Amygdala (tissue), 56 donors: ENCODE measurements at regions not wholly inside any gene's neighbourhood (a gene's known extent, or its start where the extent isn't known, plus 50 kb on each side); places are given as distances from the start of the nearest gene placed in this dataset.
"Not testable (repeated sequence)": the region's sequence is repeated elsewhere in the genome, so short reads cannot be mapped to it uniquely, and the experiment has no call there.

ENCODE experiments used
- DNase-seq, 56 donors: peaks; one replicate each; lab custom pipeline; 2025; lab: John Stamatoyannopoulos, UW

- no peak for DNase-seq
These were observed 111.5 kb upstream of the KITLG start for GRCh38 chr12:88691811-88692210.

- DNase-seq: no peak
These were observed 104.3 kb upstream of the KITLG start for GRCh38 chr12:88684610-88685009.

GRCh38 chr12:88684170-88684569 lies 103.9 kb upstream of the KITLG start:
- no peak for DNase-seq

- DNase-seq: no peak
These were observed 103.4 kb upstream of the KITLG start for GRCh38 chr12:88683628-88684027.

DNA sequence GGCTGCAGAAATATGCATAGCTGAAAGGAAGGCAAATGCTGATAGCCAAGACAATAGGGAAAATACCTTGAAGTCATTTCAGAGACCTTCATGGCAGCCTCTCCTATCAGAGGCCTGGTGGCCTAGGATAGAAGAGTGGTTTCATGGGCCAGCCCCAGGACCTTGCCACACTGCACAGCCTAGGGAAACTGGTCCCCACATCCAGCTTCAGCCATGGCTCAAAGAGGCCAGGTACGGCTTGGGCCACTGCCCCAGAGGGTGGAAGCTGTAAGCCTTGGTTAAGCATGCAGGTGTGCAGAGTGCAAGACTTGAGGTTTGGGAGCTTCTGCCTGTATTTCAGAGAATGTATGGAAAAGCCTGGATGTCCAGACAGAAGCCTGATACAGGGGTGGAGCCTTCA lies 101.0 kb upstream of the KITLG start:
- DNase-seq: no peak

DNA sequence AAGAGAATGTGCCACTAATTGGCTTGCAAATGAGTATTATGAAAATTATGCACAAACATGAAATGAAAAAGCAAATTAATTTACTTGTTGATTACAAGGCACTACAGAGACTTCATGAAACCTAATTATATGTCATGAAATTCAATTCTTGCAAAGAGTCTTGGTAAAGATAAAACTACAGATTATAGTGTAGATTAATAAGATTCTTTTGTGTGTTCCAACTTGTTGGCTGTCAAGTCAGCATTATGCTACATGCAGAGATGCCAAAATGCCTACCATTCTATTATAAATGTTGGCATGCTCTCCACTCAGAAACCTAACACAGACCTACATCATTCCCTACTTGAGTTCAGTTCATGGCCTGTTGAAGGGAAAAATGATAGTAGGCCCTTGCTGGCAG lies 97.2 kb upstream of the KITLG start:
- DNase-seq: no peak

- not testable (repeated sequence) for DNase-seq
These were observed 87.3 kb upstream of the KITLG start for GRCh38 chr12:88667615-88668014.

- no peak for DNase-seq
These were observed 84.8 kb upstream of the KITLG start for GRCh38 chr12:88665071-88665470.

DNA sequence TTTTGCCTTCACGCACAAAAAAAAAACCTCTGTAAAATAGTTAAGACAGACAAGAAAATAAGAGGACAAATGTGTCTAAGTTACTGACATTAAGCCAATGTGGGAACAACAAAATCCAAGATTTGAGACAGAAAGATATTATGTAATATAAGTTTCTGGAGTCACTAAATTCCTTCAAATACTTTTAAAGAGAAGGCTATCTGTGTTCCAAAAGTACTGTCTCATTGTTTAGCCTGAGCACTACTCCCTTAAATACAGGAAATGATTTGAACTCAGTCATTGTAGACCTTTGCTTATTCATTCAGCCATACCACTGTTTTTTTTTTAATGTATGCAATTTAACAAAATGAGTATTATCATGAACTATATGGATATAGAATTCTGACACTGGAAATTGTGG lies 82.7 kb upstream of the KITLG start:
- no peak for DNase-seq

- DNase-seq: no peak
These were observed 81.8 kb upstream of the KITLG start for GRCh38 chr12:88662093-88662492.

GRCh38 chr12:88658009-88658408 lies 77.7 kb upstream of the KITLG start:
- no peak for DNase-seq

- DNase-seq: no peak
These were observed 70.4 kb upstream of the KITLG start for GRCh38 chr12:88650715-88651114.

DNA sequence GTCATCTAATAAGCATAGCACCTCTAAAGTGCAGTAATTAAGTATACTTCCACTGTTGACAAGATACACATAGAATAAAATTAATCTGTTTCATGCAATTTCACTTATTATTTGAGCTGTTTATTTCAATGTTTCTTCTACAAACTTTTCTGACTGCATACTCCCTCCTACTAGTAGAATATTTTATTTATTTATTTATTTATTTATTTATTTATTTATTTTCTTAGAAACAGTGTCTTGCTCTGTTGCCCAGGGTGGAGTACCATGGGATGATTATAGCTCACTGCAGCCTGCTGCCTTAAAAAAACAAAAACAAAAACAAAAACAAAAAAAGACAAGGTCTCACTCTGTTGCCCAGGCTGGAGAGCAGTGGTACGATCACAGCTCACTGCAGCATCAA lies 68.4 kb upstream of the KITLG start:
- no peak for DNase-seq

GRCh38 chr12:88646824-88647223 lies 66.6 kb upstream of the KITLG start:
- no peak for DNase-seq

GRCh38 chr12:88645816-88646215 lies 65.5 kb upstream of the KITLG start:
- DNase-seq: no peak

DNA sequence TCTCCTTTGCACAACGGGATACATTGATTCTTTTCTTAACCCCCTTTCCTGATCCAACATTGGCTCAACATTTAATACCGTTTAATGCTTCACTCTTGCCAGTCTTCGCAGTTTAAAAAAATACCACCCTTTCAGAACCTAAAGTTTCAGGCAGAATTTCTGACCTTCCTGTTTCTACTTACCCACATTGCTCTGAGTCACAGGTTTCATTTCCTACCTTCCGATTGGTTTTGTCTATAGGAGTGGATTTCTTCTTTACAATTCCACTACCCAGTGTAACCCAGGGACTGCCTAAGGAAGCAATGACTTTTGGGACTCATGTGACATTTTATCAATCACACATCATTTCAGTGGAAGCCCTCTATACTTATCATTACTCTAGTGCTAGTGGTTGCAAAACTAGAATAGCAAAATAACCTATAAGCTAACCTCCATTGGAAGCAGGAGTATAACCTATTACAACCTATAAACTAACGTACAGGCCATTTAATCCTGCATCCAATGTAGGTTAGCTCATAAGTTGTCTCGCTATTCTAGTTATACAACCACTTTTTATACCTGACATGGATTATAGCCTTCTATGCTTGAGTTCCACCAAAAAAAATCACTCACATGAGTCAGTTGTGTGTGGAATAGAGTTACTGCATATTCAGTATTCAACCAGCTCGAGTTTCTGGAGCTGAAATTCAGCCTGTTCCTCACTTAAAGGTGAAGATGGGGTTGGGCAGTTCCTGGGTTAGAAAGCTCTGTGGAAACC lies 64.9 kb upstream of the KITLG start:
- DNase-seq: no peak

GRCh38 chr12:88643685-88644084 lies 63.4 kb upstream of the KITLG start:
- DNase-seq: no peak

- no peak for DNase-seq
These were observed 62.6 kb upstream of the KITLG start for GRCh38 chr12:88642675-88643431.

- no peak for DNase-seq
These were observed 58.9 kb upstream of the KITLG start for GRCh38 chr12:88638966-88639760.

GRCh38 chr12:88638388-88638787 lies 58.1 kb upstream of the KITLG start:
- DNase-seq: no peak

- no peak for DNase-seq
These were observed 53.7 kb upstream of the KITLG start for GRCh38 chr12:88634008-88634407.
